Activated T-cell treated with anti-CD3 and anti-CD28 coated beads, Interleukin-2, amount 50 U/mL, for 24 hours (primary cell): ENCODE measurements at regions not wholly inside any gene's neighbourhood (a gene's known extent, or its start where the extent isn't known, plus 50 kb on each side); places are given as distances from the start of the nearest gene placed in this dataset.
"Not testable (repeated sequence)": the region's sequence is repeated elsewhere in the genome, so short reads cannot be mapped to it uniquely, and the experiment has no call there.

Source experiments
- DNase-seq: peaks from one replicate; pipeline ENCODE4 v3.0.0-alpha.2; 2020
- H3K27ac Mint-ChIP-seq: 2 replicates; pipeline ENCODE4 v1.8.0; 2020; ENCODE audit warnings: mild to moderate bottlenecking, mixed read lengths
- H3K27me3 Mint-ChIP-seq: 2 replicates; pipeline ENCODE4 v1.8.0; 2020; ENCODE audit warnings: mixed read lengths
- H3K36me3 Mint-ChIP-seq: 2 replicates; pipeline ENCODE4 v1.8.0; 2020; ENCODE audit warnings: low read depth, mixed read lengths
- H3K4me1 Mint-ChIP-seq: 2 replicates; pipeline ENCODE4 v1.8.0; 2020; ENCODE audit warnings: low read depth, mixed read lengths
- H3K4me3 Mint-ChIP-seq: 2 replicates; pipeline ENCODE4 v1.8.0; 2020; ENCODE audit warnings: mild to moderate bottlenecking, moderate library complexity, mixed read lengths
- H3K9me3 Mint-ChIP-seq: 2 replicates; pipeline ENCODE4 v1.8.0; 2020; ENCODE audit warnings: mixed read lengths

DNA sequence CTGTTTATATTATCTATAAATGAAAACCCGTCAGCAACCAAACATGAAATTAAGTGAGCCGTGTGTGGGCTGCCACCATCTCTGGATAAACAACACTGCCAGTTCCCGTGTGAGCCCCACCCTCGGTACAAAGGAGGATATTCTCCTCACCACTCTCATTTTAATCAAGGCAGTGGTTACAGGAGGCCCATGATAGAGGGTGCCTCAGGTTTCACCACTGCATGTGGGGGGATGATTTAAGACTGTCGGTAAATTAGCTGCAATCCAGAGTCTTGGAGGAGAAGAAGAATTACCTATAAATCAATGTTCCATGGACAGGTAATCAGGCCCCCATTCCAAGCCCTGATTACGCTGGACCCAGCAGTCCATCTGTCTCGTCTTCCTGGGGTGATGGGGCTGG lies 361.6 kb upstream of the SULF2 start:
- peaks cover 8% of the 10 kb centered on the region for H3K27me3 Mint-ChIP-seq
- H3K4me1 Mint-ChIP-seq: no peaks in the 10 kb centered on the region
- no peak overlapping the region for H3K4me3 Mint-ChIP-seq
- H3K9me3 Mint-ChIP-seq: no peaks in the 10 kb centered on the region
- H3K27ac Mint-ChIP-seq: no peak overlapping the region
- no peak for DNase-seq
- no peaks in the 10 kb centered on the region for H3K36me3 Mint-ChIP-seq

DNA sequence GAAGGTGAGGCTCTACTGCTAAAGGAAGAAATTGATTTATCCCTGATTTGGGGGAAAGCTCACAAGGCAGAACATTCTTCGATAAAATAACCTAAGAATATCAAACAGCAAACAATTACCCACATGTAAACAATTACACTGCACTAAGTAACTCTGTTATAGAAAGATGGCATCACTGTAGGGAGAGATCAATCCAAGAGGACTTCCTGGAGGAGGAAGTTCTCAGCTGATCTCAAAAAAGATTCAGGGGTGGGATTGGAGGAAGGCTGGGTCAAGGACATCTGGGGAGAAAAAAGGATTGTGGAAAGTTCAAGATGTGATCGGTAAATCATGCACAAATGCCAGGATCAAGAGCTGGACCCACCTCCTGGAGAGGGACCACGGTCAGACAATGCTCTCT lies 361.0 kb upstream of the SULF2 start:
- no peak for DNase-seq
- H3K9me3 Mint-ChIP-seq: no peaks in the 10 kb centered on the region
- H3K36me3 Mint-ChIP-seq: no peaks in the 10 kb centered on the region
- peaks cover 11% of the 10 kb centered on the region for H3K27me3 Mint-ChIP-seq
- no peaks in the 10 kb centered on the region for H3K4me1 Mint-ChIP-seq
- no peak overlapping the region for H3K4me3 Mint-ChIP-seq
- H3K27ac Mint-ChIP-seq: no peak overlapping the region

DNA sequence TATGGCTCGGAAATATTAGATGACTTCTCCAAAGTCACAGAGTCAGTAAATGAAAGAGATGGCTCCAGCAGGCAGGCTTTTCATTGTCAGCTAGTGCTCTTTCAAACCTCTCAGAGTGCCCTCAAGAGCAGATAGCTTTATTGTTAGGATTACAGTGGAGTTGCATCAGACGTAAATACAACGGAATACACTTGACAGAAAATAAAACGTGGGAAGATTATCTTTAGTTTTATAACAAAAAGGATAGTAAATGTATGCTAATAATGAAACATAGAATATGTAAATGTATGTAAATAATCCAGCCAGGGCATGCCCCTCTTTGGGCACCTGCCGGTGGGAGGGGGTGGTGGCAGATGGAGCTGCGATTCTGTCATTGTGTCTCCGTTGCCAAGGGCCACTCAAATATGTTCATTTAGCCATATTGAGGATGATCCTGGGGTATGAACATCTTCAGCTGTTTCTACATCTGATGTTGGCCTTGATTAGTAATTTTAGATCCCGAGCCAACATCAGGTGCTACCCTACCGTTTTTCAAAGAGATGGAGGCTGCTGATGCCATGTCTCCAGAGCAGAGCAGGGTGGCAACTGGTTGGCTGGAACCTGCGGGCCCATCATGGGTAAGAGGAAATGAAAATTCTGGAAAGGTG lies 358.3 kb upstream of the SULF2 start:
- H3K4me1 Mint-ChIP-seq: no peaks in the 10 kb centered on the region
- no peak for DNase-seq
- H3K36me3 Mint-ChIP-seq: no peaks in the 10 kb centered on the region
- no peaks in the 10 kb centered on the region for H3K9me3 Mint-ChIP-seq
- H3K27me3 Mint-ChIP-seq: peaks cover 25% of the 10 kb centered on the region
- H3K27ac Mint-ChIP-seq: no peak overlapping the region
- H3K4me3 Mint-ChIP-seq: no peak overlapping the region

DNA sequence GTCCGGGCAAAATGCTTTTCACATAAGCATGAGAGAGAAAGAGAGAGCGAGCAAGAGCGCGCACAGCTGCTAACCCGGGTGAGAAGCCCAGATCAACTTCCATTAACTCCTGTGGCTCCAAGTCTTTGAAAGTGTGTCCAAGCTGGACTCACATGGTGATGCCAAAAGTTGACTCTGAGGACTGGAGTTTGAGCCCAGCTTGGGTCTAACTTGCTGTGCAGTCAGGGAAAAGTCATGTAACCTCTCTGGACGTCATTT lies 357.2 kb upstream of the SULF2 start:
- DNase-seq: no peak
- Mint-ChIP-seq H3K36me3 (no peaks in the 10 kb centered on the region), H3K4me3 (no peak overlapping the region), H3K9me3 (no peaks in the 10 kb centered on the region), H3K27me3 (peaks cover 29% of the 10 kb centered on the region), H3K4me1 (no peaks in the 10 kb centered on the region), H3K27ac (no peak overlapping the region)

DNA sequence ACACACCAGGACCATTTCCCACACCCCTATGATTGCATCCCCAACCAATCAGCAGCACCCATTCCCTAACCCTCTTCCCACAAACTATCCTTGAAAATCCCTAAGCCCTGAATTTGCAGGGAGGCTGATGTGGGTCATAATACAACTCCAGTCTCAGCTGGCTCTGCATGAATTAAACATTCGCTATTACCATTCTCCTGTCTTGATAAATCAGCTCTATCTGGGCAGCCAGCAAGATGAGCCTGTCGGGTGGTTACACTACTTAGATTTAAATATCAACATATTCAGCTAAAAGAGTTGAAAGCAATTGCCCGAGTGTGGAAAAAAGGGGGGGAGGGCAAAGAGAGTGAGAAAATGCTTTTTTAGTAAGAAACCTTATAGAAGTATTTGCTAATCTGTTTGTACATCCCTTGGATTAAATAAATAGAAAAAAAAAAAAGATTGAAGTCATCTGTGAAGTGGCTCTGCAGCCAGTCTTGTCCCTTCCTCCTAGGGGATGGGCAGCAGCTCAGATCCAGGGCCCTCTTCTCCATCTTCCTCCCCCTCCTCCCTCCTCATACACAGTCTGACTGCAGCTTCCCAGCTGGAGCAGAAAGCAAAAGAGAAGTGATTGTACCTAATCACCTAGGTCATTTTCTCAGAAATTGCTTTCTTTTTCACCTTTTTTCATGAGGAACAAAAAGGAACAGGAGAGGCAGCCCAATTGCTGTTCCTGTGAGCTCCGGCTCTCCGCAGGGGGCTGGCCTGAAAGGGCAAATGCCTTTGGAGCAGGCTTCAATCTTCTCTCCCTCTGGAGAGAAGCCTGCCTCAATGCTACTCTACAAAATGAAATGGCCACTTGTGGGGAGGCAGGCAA lies 356.6 kb upstream of the SULF2 start:
- Mint-ChIP-seq H3K4me3 (no peak overlapping the region), H3K27ac (no peak overlapping the region)
- DNase-seq: no peak

DNA sequence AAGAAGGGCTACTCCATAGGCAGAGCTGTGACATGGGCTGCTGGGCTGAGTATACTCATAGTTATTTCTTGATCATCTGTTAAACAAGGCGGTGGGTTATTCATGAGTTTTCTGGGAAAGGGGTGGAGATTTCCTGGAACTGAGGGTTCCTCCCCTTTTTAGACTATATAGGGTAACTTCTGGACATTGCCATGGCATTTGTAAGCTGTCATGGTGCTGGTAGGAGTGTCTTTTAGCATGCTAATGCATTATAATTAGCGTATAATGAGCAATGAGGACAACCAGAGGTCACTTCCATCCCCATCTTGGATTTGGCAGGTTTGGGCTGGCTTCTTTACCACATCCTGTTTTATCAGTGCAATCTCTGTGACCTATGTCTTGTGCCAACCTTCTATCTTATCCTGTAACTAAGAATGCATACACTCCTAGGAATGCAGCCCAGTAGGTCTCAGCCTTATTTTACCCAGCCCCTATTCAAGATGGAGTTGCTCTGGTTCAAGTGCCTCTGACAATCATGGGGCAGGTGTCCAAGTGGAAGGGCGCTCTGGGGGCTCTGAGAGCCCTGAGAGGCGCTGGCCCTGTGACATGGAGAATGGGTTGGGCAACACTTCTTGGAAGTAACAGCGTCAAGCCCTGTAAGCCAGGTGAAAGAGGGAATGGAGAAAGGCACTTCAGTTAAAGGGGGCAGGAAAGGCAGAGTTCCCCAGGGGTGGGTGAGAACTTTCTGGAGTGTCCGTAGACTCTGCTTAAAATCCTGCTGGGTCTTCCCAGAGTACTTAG lies 354.2 kb upstream of the SULF2 start:
- Mint-ChIP-seq H3K4me3 (no peak overlapping the region), H3K27ac (no peak overlapping the region), H3K36me3 (no peaks in the 10 kb centered on the region), H3K27me3 (peaks cover 34% of the 10 kb centered on the region), H3K4me1 (no peaks in the 10 kb centered on the region), H3K9me3 (no peaks in the 10 kb centered on the region)
- DNase-seq: no peak

More for the DNA sequence above, 356.6 kb upstream of the SULF2 start:
- Mint-ChIP-seq H3K4me1 (no peaks in the 10 kb centered on the region), H3K36me3 (no peaks in the 10 kb centered on the region), H3K9me3 (no peaks in the 10 kb centered on the region), H3K27me3 (peaks cover 26% of the 10 kb centered on the region)

DNA sequence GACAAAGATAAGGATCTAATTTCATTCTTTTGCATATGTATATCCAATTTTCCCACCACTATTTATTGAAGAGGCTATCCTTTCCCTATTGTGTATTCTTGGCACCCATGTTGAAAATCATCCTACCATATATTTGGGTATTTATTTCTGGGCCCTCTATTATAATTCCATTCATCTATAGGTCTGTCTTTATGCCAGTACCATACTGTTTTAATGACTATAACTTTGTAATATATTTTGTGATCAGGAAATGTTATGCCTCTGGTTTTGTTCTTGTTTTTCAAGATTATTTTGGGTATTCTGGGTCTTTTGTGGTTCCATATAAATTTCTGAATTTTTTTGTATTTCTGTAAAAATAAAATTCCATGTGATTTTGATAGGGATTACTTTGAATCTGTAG lies 347.6 kb upstream of the SULF2 start:
- DNase-seq: no peak
- Mint-ChIP-seq H3K4me3 (no peak overlapping the region), H3K36me3 (no peaks in the 10 kb centered on the region), H3K27ac (no peak overlapping the region), H3K4me1 (no peaks in the 10 kb centered on the region), H3K9me3 (peaks cover 8% of the 10 kb centered on the region), H3K27me3 (peaks cover 23% of the 10 kb centered on the region)

DNA sequence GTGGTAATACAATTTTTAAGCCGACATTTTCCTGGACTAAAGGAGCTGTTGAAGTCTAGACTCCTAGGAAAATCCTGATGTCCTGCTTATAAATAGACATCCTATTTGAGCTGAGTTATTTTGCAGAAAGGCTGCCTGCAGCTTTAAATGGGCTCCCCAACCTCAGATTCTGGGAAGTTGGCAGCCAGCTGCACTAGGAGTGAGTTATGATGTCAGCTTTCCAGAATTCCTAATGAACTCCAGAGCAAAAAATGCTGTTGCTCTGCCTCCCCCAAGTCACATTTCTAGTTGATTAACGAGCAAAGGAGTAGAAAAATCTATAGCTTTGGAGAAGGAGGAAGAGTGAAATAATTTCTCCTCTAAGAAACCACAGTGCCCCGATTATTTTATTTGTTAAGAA lies 346.3 kb upstream of the SULF2 start:
- no peak for DNase-seq
- Mint-ChIP-seq H3K4me3 (no peak overlapping the region), H3K27ac (no peak overlapping the region), H3K4me1 (no peaks in the 10 kb centered on the region), H3K36me3 (no peaks in the 10 kb centered on the region), H3K9me3 (peaks cover 8% of the 10 kb centered on the region), H3K27me3 (peaks cover 23% of the 10 kb centered on the region)

DNA sequence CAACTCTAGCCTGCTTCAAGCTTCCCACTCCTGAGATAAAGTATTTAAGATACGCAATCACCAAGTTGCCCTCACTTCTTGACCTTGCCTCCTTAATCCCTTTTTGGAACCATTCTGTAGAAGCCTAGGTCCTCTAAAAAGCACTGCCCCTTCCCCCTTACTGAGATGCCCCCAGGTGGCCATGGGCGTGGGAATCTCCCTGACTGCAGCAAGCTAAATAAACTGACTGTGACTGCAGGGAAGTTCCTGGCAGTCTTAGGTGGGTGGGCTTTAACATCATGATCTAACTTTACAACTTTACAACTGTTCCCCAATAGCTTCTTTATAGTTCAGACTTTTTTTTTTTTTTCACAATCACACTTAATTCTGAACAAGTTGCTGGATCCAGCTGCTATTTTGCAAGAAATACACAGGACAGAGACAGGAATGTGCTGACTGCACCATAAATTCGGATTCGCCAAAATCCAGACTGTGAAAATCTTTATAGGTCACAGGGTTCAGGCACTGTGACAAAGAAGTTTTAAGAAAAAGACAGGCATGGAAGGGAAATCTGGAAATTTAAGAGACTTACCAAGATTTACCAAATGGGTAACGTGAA lies 344.2 kb upstream of the SULF2 start:
- Mint-ChIP-seq H3K27me3 (peaks cover 12% of the 10 kb centered on the region), H3K27ac (no peak overlapping the region), H3K4me1 (no peaks in the 10 kb centered on the region)

DNA sequence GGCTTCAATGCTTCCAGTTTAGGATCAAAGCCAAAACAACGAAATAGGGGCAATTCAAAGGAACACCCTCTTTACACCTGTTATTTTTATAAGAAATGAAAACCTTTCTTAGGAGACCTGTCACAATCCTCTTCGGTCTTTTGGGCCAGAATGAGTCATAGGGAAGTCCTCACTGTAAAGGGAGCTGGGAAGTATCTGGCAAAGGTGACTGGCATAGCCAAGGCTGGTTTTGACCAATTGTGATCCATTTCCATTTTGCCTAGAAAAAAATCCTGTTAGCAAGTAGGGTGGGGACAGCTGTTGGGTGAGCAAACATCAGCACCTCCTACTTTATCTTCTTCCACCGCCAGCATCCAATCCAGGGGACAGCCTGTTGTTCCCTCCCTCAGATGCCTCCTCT lies 343.2 kb upstream of the SULF2 start:
- Mint-ChIP-seq H3K4me3 (no peak overlapping the region), H3K27me3 (peaks cover 12% of the 10 kb centered on the region), H3K4me1 (no peaks in the 10 kb centered on the region), H3K27ac (no peak overlapping the region), H3K9me3 (peaks cover 8% of the 10 kb centered on the region), H3K36me3 (no peaks in the 10 kb centered on the region)
- no peak for DNase-seq

More for the DNA sequence above, 344.2 kb upstream of the SULF2 start:
- Mint-ChIP-seq H3K9me3 (peaks cover 8% of the 10 kb centered on the region), H3K36me3 (no peaks in the 10 kb centered on the region), H3K4me3 (no peak overlapping the region)
- DNase-seq: no peak

DNA sequence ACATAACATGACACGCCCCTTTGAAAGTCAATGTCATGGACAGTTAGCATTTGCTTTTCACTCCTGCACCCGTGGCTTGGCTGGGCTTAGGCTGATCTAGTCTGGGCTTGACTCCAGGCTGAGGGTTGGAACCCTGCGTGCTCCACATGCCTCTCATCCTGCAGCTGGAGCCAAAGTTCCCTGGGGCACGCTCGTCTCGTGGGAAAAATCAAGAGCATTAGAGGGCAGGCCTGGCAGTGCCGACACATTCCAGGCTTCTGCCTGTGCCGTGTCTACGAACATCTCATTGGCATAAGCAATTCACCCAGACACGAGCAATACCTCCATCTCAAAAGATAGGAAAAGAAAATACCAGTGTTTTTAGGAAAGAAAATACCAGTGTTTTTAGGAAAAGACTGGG lies 342.7 kb upstream of the SULF2 start:
- not testable (repeated sequence) for H3K27me3 Mint-ChIP-seq, H3K36me3 Mint-ChIP-seq, H3K9me3 Mint-ChIP-seq, DNase-seq, H3K4me1 Mint-ChIP-seq, H3K4me3 Mint-ChIP-seq, H3K27ac Mint-ChIP-seq

DNA sequence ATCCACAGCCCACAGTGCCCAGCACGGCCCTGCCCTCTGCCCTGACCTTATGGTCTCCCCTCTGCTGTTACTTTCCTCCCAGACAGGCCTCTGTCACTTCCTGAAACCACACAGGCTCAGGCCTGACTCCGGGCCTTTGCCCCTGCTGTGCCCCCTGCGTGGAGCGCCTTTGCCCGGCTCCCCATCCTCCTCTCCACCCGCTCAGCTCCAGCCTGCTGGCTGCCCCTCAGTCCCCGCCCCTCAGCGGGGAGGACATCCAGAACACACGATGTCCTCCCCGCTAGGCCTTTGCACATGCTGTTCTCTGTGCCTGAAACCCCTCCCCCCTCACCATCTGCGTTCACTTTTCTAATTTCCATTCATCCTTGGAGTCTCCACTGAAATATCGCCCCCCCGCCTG lies 341.9 kb upstream of the SULF2 start:
- not testable (repeated sequence) for H3K27ac Mint-ChIP-seq, H3K4me1 Mint-ChIP-seq, H3K9me3 Mint-ChIP-seq, H3K36me3 Mint-ChIP-seq, H3K4me3 Mint-ChIP-seq, DNase-seq, H3K27me3 Mint-ChIP-seq

DNA sequence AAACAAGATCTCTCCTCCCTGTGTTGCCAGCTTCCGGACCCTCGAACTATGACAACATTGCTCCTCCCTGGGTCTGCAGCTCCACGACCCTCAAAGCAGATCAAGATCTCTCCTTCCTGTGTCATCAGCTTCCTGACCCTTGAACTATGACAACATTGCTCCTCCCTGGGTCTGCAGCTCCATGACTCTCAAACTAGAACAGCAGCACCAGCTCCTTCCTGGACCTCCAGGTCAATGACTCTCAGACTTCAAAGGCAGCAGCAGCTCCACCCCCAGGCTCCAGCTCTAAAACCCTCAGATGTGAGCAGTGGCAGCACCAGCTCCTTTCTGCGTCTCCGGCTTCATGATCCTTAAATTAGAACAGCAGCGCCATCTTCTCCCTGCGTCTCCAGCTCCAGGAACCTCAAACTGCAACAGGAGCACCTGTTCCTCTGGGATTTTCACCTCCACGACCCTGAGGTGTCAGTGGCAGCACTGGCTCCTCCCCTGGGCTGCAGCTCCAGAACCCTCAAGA lies 341.0 kb upstream of the SULF2 start:
- H3K27ac Mint-ChIP-seq: no peak overlapping the region
- no peak for DNase-seq

DNA sequence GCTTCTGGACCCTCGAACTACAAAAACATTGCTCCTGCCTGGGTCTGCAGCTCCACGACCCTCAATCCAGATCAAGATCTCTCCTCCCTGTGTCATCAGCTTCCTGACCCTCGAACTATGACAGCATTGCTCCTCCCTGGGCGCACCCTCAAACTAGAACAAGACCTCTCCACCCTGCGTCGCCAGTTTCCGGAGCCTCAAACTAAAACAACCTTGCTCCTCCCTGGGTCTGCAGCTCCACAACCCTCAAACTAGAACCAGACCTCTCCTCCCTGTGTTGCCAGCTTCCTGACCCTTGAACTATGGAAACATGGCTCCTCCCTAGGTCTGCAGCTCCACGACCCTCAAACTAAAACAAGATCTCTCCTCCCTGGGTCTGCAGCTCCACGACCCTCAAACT lies 339.7 kb upstream of the SULF2 start:
- no peaks in the 10 kb centered on the region for H3K4me1 Mint-ChIP-seq
- H3K27me3 Mint-ChIP-seq: no peaks in the 10 kb centered on the region
- no peak overlapping the region for H3K4me3 Mint-ChIP-seq
- no peaks in the 10 kb centered on the region for H3K9me3 Mint-ChIP-seq
- no peak for DNase-seq
- H3K36me3 Mint-ChIP-seq: no peaks in the 10 kb centered on the region
- no peak overlapping the region for H3K27ac Mint-ChIP-seq

More for the DNA sequence above, 341.0 kb upstream of the SULF2 start:
- Mint-ChIP-seq H3K36me3 (no peaks in the 10 kb centered on the region), H3K4me3 (no peak overlapping the region), H3K4me1 (no peaks in the 10 kb centered on the region), H3K9me3 (no peaks in the 10 kb centered on the region), H3K27me3 (no peaks in the 10 kb centered on the region)
